SK-N-SH (cell line): ENCODE measurements at regions not wholly inside any gene's neighbourhood (a gene's known extent, or its start where the extent isn't known, plus 50 kb on each side); places are given as distances from the start of the nearest gene placed in this dataset.

Source experiments
- CTCF ChIA-PET: fragments of 300-600, 350-600 bp; formaldehyde crosslinking; extraction: SDS; loops from one replicate; lab custom pipeline; 2021; lab: Yijun Ruan, JAX
- POLR2A ChIA-PET: fragments of 350-600 bp; sonication (Branson Sonifier 250); formaldehyde crosslinking; extraction: SDS; loops from one replicate; lab custom pipeline; 2020; ENCODE audit warnings: antibody characterized with exemption, inconsistent platforms; lab: Yijun Ruan, JAX
- DNase-seq: peaks from one replicate; pipeline ENCODE4 v3.0.0; 2012
- H2AFZ ChIP-seq: fragments of 200-600 bp; sonication (generic); 2 replicates; pipeline ENCODE4 v1.8.1; 2016; ENCODE audit warnings: antibody characterized with exemption, mild to moderate bottlenecking, low read depth
- H3F3A ChIP-seq: fragments of 200-600 bp; sonication (generic); replicated peaks from 2 replicates; pipeline ENCODE3; 2016; ENCODE audit warnings: antibody characterized with exemption, mild to moderate bottlenecking; ENCODE audit not compliant: insufficient read depth
- H3K27ac ChIP-seq, 2 experiments: fragments of 200-500 bp in 1 of 2; fragments of 200-600 bp in 1 of 2; sonication (Bioruptor generic) in 1 of 2; sonication (generic), shearing (Covaris generic) in 1 of 2; 2 replicates each; pipeline versions ENCODE4 v1.5.1 to v1.6.1; 2014 to 2016; ENCODE audit warnings: low read depth in 2 of 2, inconsistent platforms in 1 of 2, low read length in 1 of 2, mild to moderate bottlenecking in 1 of 2, mixed read lengths in 1 of 2
- H3K27me3 ChIP-seq: fragments of 200-600 bp; sonication (generic), shearing (Covaris generic); 2 replicates; pipeline ENCODE4 v1.6.1; 2016; ENCODE audit warnings: mixed run types; ENCODE audit not compliant: insufficient read depth
- H3K36me3 ChIP-seq, 2 experiments: fragments of 200-500 bp in 1 of 2; fragments of 200-600 bp in 1 of 2; sonication (Bioruptor generic) in 1 of 2; sonication (generic) in 1 of 2; replicated peaks in 1 of 2; 2 replicates each; pipeline versions ENCODE3 to v1.5.1; 2014 to 2016; ENCODE audit warnings: low read length in 1 of 2, mild to moderate bottlenecking in 1 of 2; ENCODE audit not compliant: insufficient read depth in 2 of 2, control insufficient read depth in 1 of 2
- H3K4me1 ChIP-seq, 2 experiments: fragments of 200-500 bp in 1 of 2; fragments of 200-600 bp in 1 of 2; sonication (Bioruptor generic) in 1 of 2; sonication (generic), shearing (Covaris generic) in 1 of 2; 2 replicates each; pipeline versions ENCODE4 v1.5.1 to v1.6.1; 2014 to 2016; ENCODE audit warnings: low read depth in 1 of 2, low read length in 1 of 2, mixed run types in 1 of 2; ENCODE audit not compliant: insufficient read depth in 2 of 2, control insufficient read depth in 1 of 2
- H3K4me2 ChIP-seq: fragments of 200-600 bp; sonication (generic), shearing (Covaris generic); 2 replicates; pipeline ENCODE4 v1.6.1; 2017; ENCODE audit warnings: mixed run types
- H3K4me3 ChIP-seq, 2 experiments: fragments of 200-500 bp in 1 of 2; fragments of 200-600 bp in 1 of 2; sonication (Bioruptor generic) in 1 of 2; sonication (generic), shearing (Covaris generic) in 1 of 2; 2 replicates each; pipeline versions ENCODE4 v1.5.1 to v1.8.1; 2014 to 2016; ENCODE audit warnings: low read depth in 2 of 2, inconsistent platforms in 1 of 2, low read length in 1 of 2, mild to moderate bottlenecking in 1 of 2, mixed read lengths in 1 of 2, moderate library complexity in 1 of 2
- H3K79me2 ChIP-seq: fragments of 200-600 bp; sonication (generic); 2 replicates; pipeline ENCODE4 v1.8.1; 2017; ENCODE audit warnings: mild to moderate bottlenecking; ENCODE audit not compliant: insufficient read depth
- H3K9ac ChIP-seq: fragments of 200-600 bp; sonication (generic); 2 replicates; pipeline ENCODE4 v1.6.1; 2017; ENCODE audit warnings: mixed run types
- H3K9me2 ChIP-seq: fragments of 200-600 bp; sonication (generic); 2 replicates; pipeline ENCODE4 v1.6.1; 2017; ENCODE audit warnings: mixed run types
- H3K9me3 ChIP-seq: fragments of 200-600 bp; sonication (generic); 2 replicates; pipeline ENCODE4 v1.6.1; 2017; ENCODE audit warnings: mixed run types, mild to moderate bottlenecking, moderate library complexity
- H4K20me1 ChIP-seq: fragments of 200-600 bp; sonication (generic); 2 replicates; pipeline ENCODE4 v1.6.1; 2017; ENCODE audit warnings: mild to moderate bottlenecking, mixed run types; ENCODE audit not compliant: insufficient read depth
- EZH2phosphoT487 ChIP-seq: fragments of 200-600 bp; sonication (generic); IDR thresholded peaks from 2 replicates; pipeline ENCODE4 v1.6.1; 2017; ENCODE audit warnings: low read depth, mixed run types, mild to moderate bottlenecking, antibody characterized with exemption, moderate library complexity, borderline replicate concordance
- FOSL2 ChIP-seq: IDR thresholded peaks from 2 replicates; pipeline ENCODE4 v1.4.0; 2012; ENCODE audit warnings: low read depth, mild to moderate bottlenecking, moderate library complexity, borderline replicate concordance
- FOXJ3 ChIP-seq: sonication (generic); formaldehyde crosslinking; IDR thresholded peaks from 2 replicates; pipeline ENCODE4 v1.5.1; 2020; ENCODE audit warnings: mild to moderate bottlenecking, missing genetic modification reagents
- FOXM1 ChIP-seq: IDR thresholded peaks from 2 replicates; pipeline ENCODE4 v1.4.0; 2012; ENCODE audit warnings: low read depth, mild to moderate bottlenecking
- GABPA ChIP-seq: IDR thresholded peaks from 2 replicates; pipeline ENCODE4 v1.4.0; 2012; ENCODE audit warnings: low read depth, mild to moderate bottlenecking
- GATA2 ChIP-seq: sonication (generic); formaldehyde crosslinking; IDR thresholded peaks from 2 replicates; pipeline ENCODE4 v1.5.0; 2020; ENCODE audit warnings: mild to moderate bottlenecking, missing genetic modification reagents
- JUND ChIP-seq: IDR thresholded peaks from 2 replicates; pipeline ENCODE4 v1.4.0; 2012
- MXI1 ChIP-seq: IDR thresholded peaks from 2 replicates; pipeline ENCODE4 v1.6.1; 2012; ENCODE audit warnings: mild to moderate bottlenecking, low read depth, low read length, improper control_type of control experiment
- POLR2AphosphoS5 ChIP-seq: IDR thresholded peaks from 2 replicates; pipeline ENCODE4 v1.6.1; 2012; ENCODE audit warnings: low read depth, low read length
- RAD21 ChIP-seq: IDR thresholded peaks from 2 replicates; pipeline ENCODE4 v1.6.1; 2012; ENCODE audit warnings: mild to moderate bottlenecking, low read length
- RCOR1 ChIP-seq: fragments of 150-350 bp; IDR thresholded peaks from 2 replicates; pipeline ENCODE4 v1.6.1; 2017; ENCODE audit warnings: antibody characterized with exemption, low read length
- RXRA ChIP-seq: IDR thresholded peaks from 2 replicates; pipeline ENCODE4 v1.4.0; 2012; ENCODE audit warnings: low read depth, mild to moderate bottlenecking, borderline replicate concordance
- TAF1 ChIP-seq: IDR thresholded peaks from 2 replicates; pipeline ENCODE4 v1.6.1; 2012; ENCODE audit warnings: low read depth, mild to moderate bottlenecking, low read length, moderate library complexity, borderline replicate concordance
- TEAD4 ChIP-seq: IDR thresholded peaks from 2 replicates; pipeline ENCODE4 v1.4.0; 2012; ENCODE audit warnings: mild to moderate bottlenecking, borderline replicate concordance; ENCODE audit not compliant: insufficient read depth
- USF1 ChIP-seq: IDR thresholded peaks from 2 replicates; pipeline ENCODE4 v1.4.0; 2012; ENCODE audit warnings: low read depth, borderline replicate concordance
- YY1 ChIP-seq: IDR thresholded peaks from 2 replicates; pipeline ENCODE4 v1.4.0; 2012; ENCODE audit warnings: low read depth, mild to moderate bottlenecking
- WGBS: methylation state at CpG from one replicate; pipeline ENCODE4 v1.1.6; 2017; ENCODE audit warnings: low lambda C conversion rate; 5-methylcytosine and 5-hydroxymethylcytosine counted together
- TF ChIP-seq, protein P1 (sequence below): IDR thresholded peaks from 2 replicates; pipeline ENCODE4 v1.6.1; 2012; ENCODE audit warnings: mild to moderate bottlenecking, low read depth, low read length, moderate library complexity

DNA sequence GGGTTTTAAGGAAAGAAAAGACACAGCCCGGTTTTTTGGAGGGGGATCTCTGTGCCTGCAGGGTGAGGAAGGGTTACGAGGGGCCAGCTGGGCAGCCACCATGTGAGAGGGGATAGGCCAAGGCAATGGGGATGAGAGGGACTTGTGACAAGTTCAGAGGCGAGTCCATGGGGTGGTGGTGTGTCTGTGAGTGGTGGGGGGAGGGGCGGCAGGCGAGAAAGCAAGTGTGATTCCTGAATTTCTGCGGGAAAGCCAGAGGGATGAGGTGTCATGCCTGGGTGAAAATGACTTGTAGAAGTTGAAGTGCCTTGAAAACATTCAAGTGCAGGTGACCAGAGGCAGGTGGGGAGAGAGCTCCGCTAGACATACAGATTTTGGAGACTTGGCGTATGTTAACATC lies 61.0 kb upstream of the RNF32 start:
- no peaks in the 10 kb centered on the region for H3K4me1 ChIP-seq
- no peaks in the 10 kb centered on the region for H3K79me2 ChIP-seq
- H3K27ac ChIP-seq, result no peak overlapping the region
- WGBS, result 43% methylated on average over 8 of the region's 8 CpGs
- H3K9me2 ChIP-seq, result no peaks in the 10 kb centered on the region
- no peak for DNase-seq
- no peak overlapping the region for H3K9ac ChIP-seq
- no peak overlapping the region for H3K4me3 ChIP-seq
- H3K27me3 ChIP-seq, result no peaks in the 10 kb centered on the region
- no peaks in the 10 kb centered on the region for H3K36me3 ChIP-seq
- no peak overlapping the region for H2AFZ ChIP-seq
- ChIA-PET CTCF (interaction anchor here (0.6 to 0.9 kb wide), 2 partner anchors 141 to 319 kb away, joined by 3 read pairs; no protein-coding TSS in a partner anchor), POLR2A (no interaction called here)
- no peak for TF ChIP-seq EZH2phosphoT487
- TF ChIP-seq RCOR1, result no peak
- no peak for TF ChIP-seq FOSL2
- TF ChIP-seq POLR2AphosphoS5, result no peak
- TF ChIP-seq, protein P1, sequence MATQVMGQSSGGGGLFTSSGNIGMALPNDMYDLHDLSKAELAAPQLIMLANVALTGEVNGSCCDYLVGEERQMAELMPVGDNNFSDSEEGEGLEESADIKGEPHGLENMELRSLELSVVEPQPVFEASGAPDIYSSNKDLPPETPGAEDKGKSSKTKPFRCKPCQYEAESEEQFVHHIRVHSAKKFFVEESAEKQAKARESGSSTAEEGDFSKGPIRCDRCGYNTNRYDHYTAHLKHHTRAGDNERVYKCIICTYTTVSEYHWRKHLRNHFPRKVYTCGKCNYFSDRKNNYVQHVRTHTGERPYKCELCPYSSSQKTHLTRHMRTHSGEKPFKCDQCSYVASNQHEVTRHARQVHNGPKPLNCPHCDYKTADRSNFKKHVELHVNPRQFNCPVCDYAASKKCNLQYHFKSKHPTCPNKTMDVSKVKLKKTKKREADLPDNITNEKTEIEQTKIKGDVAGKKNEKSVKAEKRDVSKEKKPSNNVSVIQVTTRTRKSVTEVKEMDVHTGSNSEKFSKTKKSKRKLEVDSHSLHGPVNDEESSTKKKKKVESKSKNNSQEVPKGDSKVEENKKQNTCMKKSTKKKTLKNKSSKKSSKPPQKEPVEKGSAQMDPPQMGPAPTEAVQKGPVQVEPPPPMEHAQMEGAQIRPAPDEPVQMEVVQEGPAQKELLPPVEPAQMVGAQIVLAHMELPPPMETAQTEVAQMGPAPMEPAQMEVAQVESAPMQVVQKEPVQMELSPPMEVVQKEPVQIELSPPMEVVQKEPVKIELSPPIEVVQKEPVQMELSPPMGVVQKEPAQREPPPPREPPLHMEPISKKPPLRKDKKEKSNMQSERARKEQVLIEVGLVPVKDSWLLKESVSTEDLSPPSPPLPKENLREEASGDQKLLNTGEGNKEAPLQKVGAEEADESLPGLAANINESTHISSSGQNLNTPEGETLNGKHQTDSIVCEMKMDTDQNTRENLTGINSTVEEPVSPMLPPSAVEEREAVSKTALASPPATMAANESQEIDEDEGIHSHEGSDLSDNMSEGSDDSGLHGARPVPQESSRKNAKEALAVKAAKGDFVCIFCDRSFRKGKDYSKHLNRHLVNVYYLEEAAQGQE, result no peak
- TF ChIP-seq FOXM1, result no peak
- TF ChIP-seq RAD21, result no peak
- no peak for TF ChIP-seq FOXJ3
- TF ChIP-seq TAF1, result no peak
- no peak for TF ChIP-seq GABPA
- no peak for TF ChIP-seq TEAD4
- no peak for TF ChIP-seq YY1
- TF ChIP-seq JUND, result no peak
- TF ChIP-seq GATA2 (CRISPR knock-in tag), result no peak
- no peak for TF ChIP-seq RXRA
- no peak for TF ChIP-seq MXI1
- no peak for TF ChIP-seq USF1
- no peaks in the 10 kb centered on the region for H3K9me3 ChIP-seq
- H4K20me1 ChIP-seq, result no peaks in the 10 kb centered on the region
- no peaks in the 10 kb centered on the region for H3F3A ChIP-seq
- no peak overlapping the region for H3K4me2 ChIP-seq
